MG63 (cell line): ENCODE measurements at regions not wholly inside any gene's neighbourhood (a gene's known extent, or its start where the extent isn't known, plus 50 kb on each side); places are given as distances from the start of the nearest gene placed in this dataset.
"Not testable (repeated sequence)": the region's sequence is repeated elsewhere in the genome, so short reads cannot be mapped to it uniquely, and the experiment has no call there.

Source experiments
- DNase-seq: peaks from one replicate; pipeline ENCODE4 v3.0.0-alpha.2; 2020
- H3K27me3 ChIP-seq: fragments of 250-450 bp; sonication (Bioruptor Pico); 2 replicates; pipeline ENCODE4 v1.5.1; 2020; ENCODE audit warnings: mild to moderate bottlenecking, moderate library complexity
- H3K36me3 ChIP-seq: fragments of 250-450 bp; sonication (Bioruptor Pico); 2 replicates; pipeline ENCODE4 v1.5.1; 2020; ENCODE audit warnings: mild to moderate bottlenecking, moderate library complexity
- H3K4me3 ChIP-seq: fragments of 250-450 bp; sonication (Bioruptor Pico); 2 replicates; pipeline ENCODE4 v1.5.1; 2020; ENCODE audit warnings: mild to moderate bottlenecking, moderate library complexity
- H3K9me3 ChIP-seq: fragments of 250-450 bp; sonication (Bioruptor Pico); 2 replicates; pipeline ENCODE4 v1.5.1; 2020; ENCODE audit warnings: mild to moderate bottlenecking, moderate library complexity

- no peaks in the 10 kb centered on the region for H3K9me3 ChIP-seq
- no peak overlapping the region for H3K4me3 ChIP-seq
- no peaks in the 10 kb centered on the region for H3K36me3 ChIP-seq
- DNase-seq = no peak
- H3K27me3 ChIP-seq = no peaks in the 10 kb centered on the region
Measured at GRCh38 chr9:73095425-73095824, 56.2 kb upstream of the ANXA1 start.

- DNase-seq = no peak
- peak overlapping the region; percentile 42 for H3K4me3 ChIP-seq
- no peaks in the 10 kb centered on the region for H3K9me3 ChIP-seq
- H3K36me3 ChIP-seq = no peaks in the 10 kb centered on the region
- no peaks in the 10 kb centered on the region for H3K27me3 ChIP-seq
Measured at GRCh38 chr9:73093740-73094379, 57.8 kb upstream of the ANXA1 start.

- no peak for DNase-seq
Measured at GRCh38 chr9:73093016-73093739, 58.5 kb upstream of the ANXA1 start.

GRCh38 chr9:73091909-73092308 is 59.8 kb upstream of the ANXA1 start:
- Histone ChIP-seq H3K4me3 (no peak overlapping the region), H3K9me3 (no peaks in the 10 kb centered on the region), H3K27me3 (no peaks in the 10 kb centered on the region), H3K36me3 (no peaks in the 10 kb centered on the region)
- DNase-seq = no peak

More at GRCh38 chr9:73093016-73093739, 58.5 kb upstream of the ANXA1 start:
- no peaks in the 10 kb centered on the region for H3K9me3 ChIP-seq
- no peaks in the 10 kb centered on the region for H3K27me3 ChIP-seq
- H3K36me3 ChIP-seq = no peaks in the 10 kb centered on the region
- peak overlapping the region; percentile 42 for H3K4me3 ChIP-seq

GRCh38 chr9:73090214-73090613 is 61.5 kb upstream of the ANXA1 start:
- DNase-seq = no peak

GRCh38 chr9:73089304-73089985 is 62.2 kb upstream of the ANXA1 start:
- no peak for DNase-seq
- H3K4me3 ChIP-seq = no peak overlapping the region
- H3K9me3 ChIP-seq = no peaks in the 10 kb centered on the region
- no peaks in the 10 kb centered on the region for H3K36me3 ChIP-seq
- no peaks in the 10 kb centered on the region for H3K27me3 ChIP-seq

More at GRCh38 chr9:73090214-73090613, 61.5 kb upstream of the ANXA1 start:
- H3K4me3 ChIP-seq = no peak overlapping the region
- H3K27me3 ChIP-seq = no peaks in the 10 kb centered on the region
- no peaks in the 10 kb centered on the region for H3K36me3 ChIP-seq
- H3K9me3 ChIP-seq = no peaks in the 10 kb centered on the region

GRCh38 chr9:73087876-73088275 is 63.8 kb upstream of the ANXA1 start:
- not testable (repeated sequence) for H3K36me3 ChIP-seq, DNase-seq, H3K4me3 ChIP-seq, H3K9me3 ChIP-seq, H3K27me3 ChIP-seq

- no peaks in the 10 kb centered on the region for H3K27me3 ChIP-seq
- DNase-seq = no peak
- no peak overlapping the region for H3K4me3 ChIP-seq
- H3K9me3 ChIP-seq = no peaks in the 10 kb centered on the region
- no peaks in the 10 kb centered on the region for H3K36me3 ChIP-seq
Measured at GRCh38 chr9:73083519-73083918, 68.1 kb upstream of the ANXA1 start.

- H3K27me3 ChIP-seq = no peaks in the 10 kb centered on the region
- no peak overlapping the region for H3K4me3 ChIP-seq
- no peaks in the 10 kb centered on the region for H3K9me3 ChIP-seq
- DNase-seq = no peak
- no peaks in the 10 kb centered on the region for H3K36me3 ChIP-seq
Measured at GRCh38 chr9:73081979-73082657, 69.5 kb upstream of the ANXA1 start.

- Histone ChIP-seq H3K27me3 (no peaks in the 10 kb centered on the region), H3K36me3 (no peaks in the 10 kb centered on the region), H3K9me3 (no peaks in the 10 kb centered on the region), H3K4me3 (no peak overlapping the region)
- DNase-seq = no peak
Measured at GRCh38 chr9:73080110-73080694, 71.5 kb upstream of the ANXA1 start.

- H3K4me3 ChIP-seq = no peak overlapping the region
Measured at GRCh38 chr9:73079326-73079725, 72.3 kb upstream of the ANXA1 start.

GRCh38 chr9:73077625-73078030 is 74.0 kb upstream of the ANXA1 start:
- Histone ChIP-seq H3K9me3 (no peaks in the 10 kb centered on the region), H3K27me3 (no peaks in the 10 kb centered on the region), H3K4me3 (no peak overlapping the region), H3K36me3 (no peaks in the 10 kb centered on the region)
- DNase-seq = no peak

More at GRCh38 chr9:73079326-73079725, 72.3 kb upstream of the ANXA1 start:
- DNase-seq = no peak
- no peaks in the 10 kb centered on the region for H3K9me3 ChIP-seq
- no peaks in the 10 kb centered on the region for H3K27me3 ChIP-seq
- H3K36me3 ChIP-seq = no peaks in the 10 kb centered on the region

- H3K4me3 ChIP-seq = no peak overlapping the region
- H3K9me3 ChIP-seq = no peaks in the 10 kb centered on the region
- DNase-seq = no peak
- no peaks in the 10 kb centered on the region for H3K27me3 ChIP-seq
- H3K36me3 ChIP-seq = no peaks in the 10 kb centered on the region
Measured at GRCh38 chr9:73076970-73077369, 74.7 kb upstream of the ANXA1 start.

GRCh38 chr9:73074176-73074708 is 77.4 kb upstream of the ANXA1 start:
- DNase-seq = no peak
- Histone ChIP-seq H3K4me3 (no peak overlapping the region), H3K36me3 (no peaks in the 10 kb centered on the region), H3K27me3 (no peaks in the 10 kb centered on the region), H3K9me3 (no peaks in the 10 kb centered on the region)

GRCh38 chr9:73073337-73074175 is 78.1 kb upstream of the ANXA1 start:
- H3K4me3 ChIP-seq = no peak overlapping the region
- no peaks in the 10 kb centered on the region for H3K36me3 ChIP-seq
- no peaks in the 10 kb centered on the region for H3K27me3 ChIP-seq
- DNase-seq = no peak
- H3K9me3 ChIP-seq = no peaks in the 10 kb centered on the region

- Histone ChIP-seq H3K9me3 (no peaks in the 10 kb centered on the region), H3K36me3 (no peaks in the 10 kb centered on the region), H3K27me3 (no peaks in the 10 kb centered on the region), H3K4me3 (no peak overlapping the region)
- no peak for DNase-seq
Measured at GRCh38 chr9:73067074-73067473, 84.6 kb upstream of the ANXA1 start.
